SK-N-SH (cell line): ENCODE measurements at regions not wholly inside any gene's neighbourhood (a gene's known extent, or its start where the extent isn't known, plus 50 kb on each side); places are given as distances from the start of the nearest gene placed in this dataset.

Source experiments
- CTCF ChIA-PET: fragments of 300-600, 350-600 bp; formaldehyde crosslinking; extraction: SDS; loops from one replicate; lab custom pipeline; 2021; lab: Yijun Ruan, JAX
- POLR2A ChIA-PET: fragments of 350-600 bp; sonication (Branson Sonifier 250); formaldehyde crosslinking; extraction: SDS; loops from one replicate; lab custom pipeline; 2020; ENCODE audit warnings: antibody characterized with exemption, inconsistent platforms; lab: Yijun Ruan, JAX
- DNase-seq: peaks from one replicate; pipeline ENCODE4 v3.0.0; 2012
- H2AFZ ChIP-seq: fragments of 200-600 bp; sonication (generic); 2 replicates; pipeline ENCODE4 v1.8.1; 2016; ENCODE audit warnings: antibody characterized with exemption, mild to moderate bottlenecking, low read depth
- H3F3A ChIP-seq: fragments of 200-600 bp; sonication (generic); replicated peaks from 2 replicates; pipeline ENCODE3; 2016; ENCODE audit warnings: antibody characterized with exemption, mild to moderate bottlenecking; ENCODE audit not compliant: insufficient read depth
- H3K27ac ChIP-seq, 2 experiments: fragments of 200-500 bp in 1 of 2; fragments of 200-600 bp in 1 of 2; sonication (Bioruptor generic) in 1 of 2; sonication (generic), shearing (Covaris generic) in 1 of 2; 2 replicates each; pipeline versions ENCODE4 v1.5.1 to v1.6.1; 2014 to 2016; ENCODE audit warnings: low read depth in 2 of 2, inconsistent platforms in 1 of 2, low read length in 1 of 2, mild to moderate bottlenecking in 1 of 2, mixed read lengths in 1 of 2
- H3K27me3 ChIP-seq: fragments of 200-600 bp; sonication (generic), shearing (Covaris generic); 2 replicates; pipeline ENCODE4 v1.6.1; 2016; ENCODE audit warnings: mixed run types; ENCODE audit not compliant: insufficient read depth
- H3K36me3 ChIP-seq, 2 experiments: fragments of 200-500 bp in 1 of 2; fragments of 200-600 bp in 1 of 2; sonication (Bioruptor generic) in 1 of 2; sonication (generic) in 1 of 2; replicated peaks in 1 of 2; 2 replicates each; pipeline versions ENCODE3 to v1.5.1; 2014 to 2016; ENCODE audit warnings: low read length in 1 of 2, mild to moderate bottlenecking in 1 of 2; ENCODE audit not compliant: insufficient read depth in 2 of 2, control insufficient read depth in 1 of 2
- H3K4me1 ChIP-seq, 2 experiments: fragments of 200-500 bp in 1 of 2; fragments of 200-600 bp in 1 of 2; sonication (Bioruptor generic) in 1 of 2; sonication (generic), shearing (Covaris generic) in 1 of 2; 2 replicates each; pipeline versions ENCODE4 v1.5.1 to v1.6.1; 2014 to 2016; ENCODE audit warnings: low read depth in 1 of 2, low read length in 1 of 2, mixed run types in 1 of 2; ENCODE audit not compliant: insufficient read depth in 2 of 2, control insufficient read depth in 1 of 2
- H3K4me2 ChIP-seq: fragments of 200-600 bp; sonication (generic), shearing (Covaris generic); 2 replicates; pipeline ENCODE4 v1.6.1; 2017; ENCODE audit warnings: mixed run types
- H3K4me3 ChIP-seq, 2 experiments: fragments of 200-500 bp in 1 of 2; fragments of 200-600 bp in 1 of 2; sonication (Bioruptor generic) in 1 of 2; sonication (generic), shearing (Covaris generic) in 1 of 2; 2 replicates each; pipeline versions ENCODE4 v1.5.1 to v1.8.1; 2014 to 2016; ENCODE audit warnings: low read depth in 2 of 2, inconsistent platforms in 1 of 2, low read length in 1 of 2, mild to moderate bottlenecking in 1 of 2, mixed read lengths in 1 of 2, moderate library complexity in 1 of 2
- H3K79me2 ChIP-seq: fragments of 200-600 bp; sonication (generic); 2 replicates; pipeline ENCODE4 v1.8.1; 2017; ENCODE audit warnings: mild to moderate bottlenecking; ENCODE audit not compliant: insufficient read depth
- H3K9ac ChIP-seq: fragments of 200-600 bp; sonication (generic); 2 replicates; pipeline ENCODE4 v1.6.1; 2017; ENCODE audit warnings: mixed run types
- H3K9me2 ChIP-seq: fragments of 200-600 bp; sonication (generic); 2 replicates; pipeline ENCODE4 v1.6.1; 2017; ENCODE audit warnings: mixed run types
- H3K9me3 ChIP-seq: fragments of 200-600 bp; sonication (generic); 2 replicates; pipeline ENCODE4 v1.6.1; 2017; ENCODE audit warnings: mixed run types, mild to moderate bottlenecking, moderate library complexity
- H4K20me1 ChIP-seq: fragments of 200-600 bp; sonication (generic); 2 replicates; pipeline ENCODE4 v1.6.1; 2017; ENCODE audit warnings: mild to moderate bottlenecking, mixed run types; ENCODE audit not compliant: insufficient read depth
- CTCF ChIP-seq: fragments of 200-600 bp; sonication (generic); IDR thresholded peaks from 2 replicates; pipeline ENCODE4 v1.6.1; 2017; ENCODE audit warnings: antibody characterized with exemption, mild to moderate bottlenecking, moderate library complexity
- EP300 ChIP-seq, 2 experiments: IDR thresholded peaks; 2 replicates each; pipeline versions ENCODE4 v1.4.0 to v1.6.1; 2012; ENCODE audit warnings: borderline replicate concordance in 1 of 2, low read depth in 1 of 2, low read length in 1 of 2
- EZH2phosphoT487 ChIP-seq: fragments of 200-600 bp; sonication (generic); IDR thresholded peaks from 2 replicates; pipeline ENCODE4 v1.6.1; 2017; ENCODE audit warnings: low read depth, mixed run types, mild to moderate bottlenecking, antibody characterized with exemption, moderate library complexity, borderline replicate concordance
- FOSL2 ChIP-seq: IDR thresholded peaks from 2 replicates; pipeline ENCODE4 v1.4.0; 2012; ENCODE audit warnings: low read depth, mild to moderate bottlenecking, moderate library complexity, borderline replicate concordance
- FOXJ3 ChIP-seq: sonication (generic); formaldehyde crosslinking; IDR thresholded peaks from 2 replicates; pipeline ENCODE4 v1.5.1; 2020; ENCODE audit warnings: mild to moderate bottlenecking, missing genetic modification reagents
- FOXM1 ChIP-seq: IDR thresholded peaks from 2 replicates; pipeline ENCODE4 v1.4.0; 2012; ENCODE audit warnings: low read depth, mild to moderate bottlenecking
- GABPA ChIP-seq: IDR thresholded peaks from 2 replicates; pipeline ENCODE4 v1.4.0; 2012; ENCODE audit warnings: low read depth, mild to moderate bottlenecking
- GATA2 ChIP-seq: sonication (generic); formaldehyde crosslinking; IDR thresholded peaks from 2 replicates; pipeline ENCODE4 v1.5.0; 2020; ENCODE audit warnings: mild to moderate bottlenecking, missing genetic modification reagents
- MXI1 ChIP-seq: IDR thresholded peaks from 2 replicates; pipeline ENCODE4 v1.6.1; 2012; ENCODE audit warnings: mild to moderate bottlenecking, low read depth, low read length, improper control_type of control experiment
- NRF1 ChIP-seq: IDR thresholded peaks from 2 replicates; pipeline ENCODE4 v1.6.1; 2012; ENCODE audit warnings: low read depth, mild to moderate bottlenecking, low read length
- POLR2AphosphoS5 ChIP-seq: IDR thresholded peaks from 2 replicates; pipeline ENCODE4 v1.6.1; 2012; ENCODE audit warnings: low read depth, low read length
- RCOR1 ChIP-seq: fragments of 150-350 bp; IDR thresholded peaks from 2 replicates; pipeline ENCODE4 v1.6.1; 2017; ENCODE audit warnings: antibody characterized with exemption, low read length
- RFX5 ChIP-seq: IDR thresholded peaks from 2 replicates; pipeline ENCODE4 v1.6.1; 2012; ENCODE audit warnings: mild to moderate bottlenecking, improper control_type of control experiment, low read length
- SIN3A ChIP-seq: IDR thresholded peaks from 2 replicates; pipeline ENCODE4 v1.6.1; 2012; ENCODE audit warnings: low read depth, mild to moderate bottlenecking, low read length, moderate library complexity, borderline replicate concordance
- SMC3 ChIP-seq: IDR thresholded peaks from 2 replicates; pipeline ENCODE4 v1.6.1; 2012; ENCODE audit warnings: low read depth, low read length, improper control_type of control experiment
- YY1 ChIP-seq: IDR thresholded peaks from 2 replicates; pipeline ENCODE4 v1.4.0; 2012; ENCODE audit warnings: low read depth, mild to moderate bottlenecking
- WGBS: methylation state at CpG from one replicate; pipeline ENCODE4 v1.1.6; 2017; ENCODE audit warnings: low lambda C conversion rate; 5-methylcytosine and 5-hydroxymethylcytosine counted together
- TF ChIP-seq, protein P1 (sequence below): IDR thresholded peaks from 2 replicates; pipeline ENCODE4 v1.4.0; 2012; ENCODE audit warnings: low read depth, borderline replicate concordance
- TF ChIP-seq, protein P2 (sequence below): IDR thresholded peaks from 2 replicates; pipeline ENCODE4 v1.4.0; 2012; ENCODE audit warnings: low read depth, borderline replicate concordance
- TF ChIP-seq, protein P3 (sequence below): IDR thresholded peaks from 2 replicates; pipeline ENCODE4; 2012

DNA sequence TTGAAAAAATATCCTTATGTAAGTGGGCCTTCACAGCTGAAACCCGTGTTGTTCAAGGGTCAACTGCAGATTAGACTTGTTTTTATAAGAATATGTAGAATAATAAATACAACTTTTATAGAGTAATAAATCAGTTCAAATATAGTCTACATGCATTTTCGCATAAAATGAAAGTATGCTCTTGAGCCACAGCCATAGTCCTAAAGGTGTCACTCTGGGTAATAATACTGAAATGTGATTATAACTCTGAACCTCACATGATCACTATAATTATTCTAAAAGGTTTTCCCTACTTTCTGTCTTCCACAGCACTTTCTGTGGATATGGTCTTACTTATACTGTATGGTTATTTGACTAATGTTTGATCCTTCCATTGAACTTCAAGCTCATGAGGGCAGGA is 185.8 kb downstream of the SLC6A15 start:
- Histone ChIP-seq H3K9me3 (no peaks in the 10 kb centered on the region), H3K36me3 (no peaks in the 10 kb centered on the region), H3K9me2 (no peaks in the 10 kb centered on the region), H3K4me1 (peaks cover 4 to 5% of the 10 kb centered on the region in 2 experiments; a peak in 3 of 4 replicates), H2AFZ (no peak overlapping the region)
- POLR2A ChIA-PET, result no interaction called here
- TF ChIP-seq FOXJ3 (CRISPR knock-in tag) (no peak), FOSL2 (no peak), GABPA (no peak), SMC3 (no peak), RFX5 (no peak), EP300 (IDR thresholded peaks at IDR 0.05; ENCODE audit: borderline replicate concordance in 1 of 2, low read depth in 1 of 2, low read length in 1 of 2) (no peak), CTCF (no peak), EZH2phosphoT487 (no peak), YY1 (no peak), SIN3A (no peak), POLR2AphosphoS5 (no peak), NRF1 (no peak), RCOR1 (no peak), FOXM1 (no peak), GATA2 (no peak), MXI1 (no peak)
- TF ChIP-seq, protein P1, sequence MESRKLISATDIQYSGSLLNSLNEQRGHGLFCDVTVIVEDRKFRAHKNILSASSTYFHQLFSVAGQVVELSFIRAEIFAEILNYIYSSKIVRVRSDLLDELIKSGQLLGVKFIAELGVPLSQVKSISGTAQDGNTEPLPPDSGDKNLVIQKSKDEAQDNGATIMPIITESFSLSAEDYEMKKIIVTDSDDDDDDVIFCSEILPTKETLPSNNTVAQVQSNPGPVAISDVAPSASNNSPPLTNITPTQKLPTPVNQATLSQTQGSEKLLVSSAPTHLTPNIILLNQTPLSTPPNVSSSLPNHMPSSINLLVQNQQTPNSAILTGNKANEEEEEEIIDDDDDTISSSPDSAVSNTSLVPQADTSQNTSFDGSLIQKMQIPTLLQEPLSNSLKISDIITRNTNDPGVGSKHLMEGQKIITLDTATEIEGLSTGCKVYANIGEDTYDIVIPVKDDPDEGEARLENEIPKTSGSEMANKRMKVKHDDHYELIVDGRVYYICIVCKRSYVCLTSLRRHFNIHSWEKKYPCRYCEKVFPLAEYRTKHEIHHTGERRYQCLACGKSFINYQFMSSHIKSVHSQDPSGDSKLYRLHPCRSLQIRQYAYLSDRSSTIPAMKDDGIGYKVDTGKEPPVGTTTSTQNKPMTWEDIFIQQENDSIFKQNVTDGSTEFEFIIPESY, result no peak
- TF ChIP-seq, protein P2, sequence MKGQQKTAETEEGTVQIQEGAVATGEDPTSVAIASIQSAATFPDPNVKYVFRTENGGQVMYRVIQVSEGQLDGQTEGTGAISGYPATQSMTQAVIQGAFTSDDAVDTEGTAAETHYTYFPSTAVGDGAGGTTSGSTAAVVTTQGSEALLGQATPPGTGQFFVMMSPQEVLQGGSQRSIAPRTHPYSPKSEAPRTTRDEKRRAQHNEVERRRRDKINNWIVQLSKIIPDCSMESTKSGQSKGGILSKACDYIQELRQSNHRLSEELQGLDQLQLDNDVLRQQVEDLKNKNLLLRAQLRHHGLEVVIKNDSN, result no peak
- TF ChIP-seq, protein P3, sequence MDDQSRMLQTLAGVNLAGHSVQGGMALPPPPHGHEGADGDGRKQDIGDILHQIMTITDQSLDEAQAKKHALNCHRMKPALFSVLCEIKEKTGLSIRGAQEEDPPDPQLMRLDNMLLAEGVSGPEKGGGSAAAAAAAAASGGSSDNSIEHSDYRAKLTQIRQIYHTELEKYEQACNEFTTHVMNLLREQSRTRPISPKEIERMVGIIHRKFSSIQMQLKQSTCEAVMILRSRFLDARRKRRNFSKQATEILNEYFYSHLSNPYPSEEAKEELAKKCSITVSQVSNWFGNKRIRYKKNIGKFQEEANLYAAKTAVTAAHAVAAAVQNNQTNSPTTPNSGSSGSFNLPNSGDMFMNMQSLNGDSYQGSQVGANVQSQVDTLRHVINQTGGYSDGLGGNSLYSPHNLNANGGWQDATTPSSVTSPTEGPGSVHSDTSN, result no peak
- TF ChIP-seq, all 33 proteins: peak for 0
- Histone ChIP-seq H3K79me2 (no peaks in the 10 kb centered on the region), H3K27me3 (no peaks in the 10 kb centered on the region), H4K20me1 (no peaks in the 10 kb centered on the region), H3K4me2 (no peak overlapping the region), H3K4me3 (no peak overlapping the region), H3K27ac (no peak overlapping the region), H3F3A (no peaks in the 10 kb centered on the region), H3K9ac (no peak overlapping the region)
- CTCF ChIA-PET, result interaction anchor here (1.2 kb wide), 1 partner anchor 12 kb away, joined by 3 read pairs; no protein-coding TSS in a partner anchor
- no peak for DNase-seq
- WGBS, result 76% methylated on average over 2 of the region's 2 CpGs
